ENCODE measurements at regions not wholly inside any gene's neighbourhood (a gene's known extent, or its start where the extent isn't known, plus 50 kb on each side); places are given as distances from the start of the nearest gene placed in this dataset.

GRCh38 chr13:67577361-67577760, 347.2 kb upstream of the PCDH9 start:
- no peaks in the 10 kb centered on the region for H3K4me1 ChIP-seq
- intact Hi-C loops (cut with DNase I), result no loop called here
- no peaks in the 10 kb centered on the region for H3K9me3 ChIP-seq
- no peak overlapping the region for H3K4me3 ChIP-seq
- DNase-seq (no peak), ATAC-seq (no peak)
- no peaks in the 10 kb centered on the region for H3K27me3 ChIP-seq (ENCODE audit: low read depth)
- H3K36me3 ChIP-seq, result no peaks in the 10 kb centered on the region
- H3K27ac ChIP-seq, result no peak overlapping the region
- no peak for TF ChIP-seq CTCF (IDR thresholded peaks at IDR 0.05)

GRCh38 chr13:67574320-67575233, 344.4 kb upstream of the PCDH9 start:
- no peak for TF ChIP-seq CTCF (IDR thresholded peaks at IDR 0.05)
- no peaks in the 10 kb centered on the region for H3K9me3 ChIP-seq
- no peak for DNase-seq
- H3K27ac ChIP-seq, result no peak overlapping the region
- H3K36me3 ChIP-seq, result no peaks in the 10 kb centered on the region
- no peaks in the 10 kb centered on the region for H3K4me1 ChIP-seq
- intact Hi-C loops (cut with DNase I), result no loop called here
- no peak overlapping the region for H3K4me3 ChIP-seq
- H3K27me3 ChIP-seq (ENCODE audit: low read depth), result no peaks in the 10 kb centered on the region
- ATAC-seq, result no peak

GRCh38 chr13:67568205-67568604, 338.1 kb upstream of the PCDH9 start:
- Histone ChIP-seq H3K9me3 (no peaks in the 10 kb centered on the region), H3K27ac (no peak overlapping the region), H3K4me3 (no peak overlapping the region), H3K36me3 (no peaks in the 10 kb centered on the region), H3K27me3 (ENCODE audit: low read depth) (no peaks in the 10 kb centered on the region), H3K4me1 (no peaks in the 10 kb centered on the region)
- ATAC-seq (no peak), DNase-seq (no peak)
- intact Hi-C loops (cut with DNase I), result no loop called here
- TF ChIP-seq CTCF (IDR thresholded peaks at IDR 0.05), result no peak

- ATAC-seq (no peak), DNase-seq (no peak)
- intact Hi-C loops (cut with DNase I), result no loop called here
- H3K4me3 ChIP-seq, result no peak overlapping the region
- no peak overlapping the region for H3K27ac ChIP-seq
- H3K9me3 ChIP-seq, result peaks cover 7% of the 10 kb centered on the region
- no peak for TF ChIP-seq CTCF (IDR thresholded peaks at IDR 0.05)
- no peaks in the 10 kb centered on the region for H3K4me1 ChIP-seq
- no peaks in the 10 kb centered on the region for H3K27me3 ChIP-seq (ENCODE audit: low read depth)
- H3K36me3 ChIP-seq, result no peaks in the 10 kb centered on the region
These were observed 327.6 kb upstream of the PCDH9 start for GRCh38 chr13:67557642-67558241.

GRCh38 chr13:67557118-67557517, 327.0 kb upstream of the PCDH9 start:
- no peak for ATAC-seq
- Histone ChIP-seq H3K27me3 (ENCODE audit: low read depth) (no peaks in the 10 kb centered on the region), H3K4me3 (no peak overlapping the region), H3K36me3 (no peaks in the 10 kb centered on the region), H3K4me1 (no peaks in the 10 kb centered on the region), H3K9me3 (peaks cover 7% of the 10 kb centered on the region), H3K27ac (no peak overlapping the region)
- TF ChIP-seq CTCF (IDR thresholded peaks at IDR 0.05), result no peak
- intact Hi-C loops (cut with DNase I), result no loop called here
- no peak for DNase-seq

Measured in lower lobe of right lung (tissue), 2 donors.